ENCODE measurements at regions not wholly inside any gene's neighbourhood (a gene's known extent, or its start where the extent isn't known, plus 50 kb on each side); places are given as distances from the start of the nearest gene placed in this dataset.

- ChIA-PET POLR2A (no interaction called here), CTCF (no interaction called here)
- BruUV-seq (replicated peaks) = no TSS peak
- peaks cover 6% of the 10 kb centered on the region for H3K36me3 Mint-ChIP-seq (ENCODE audit: insufficient read depth, unreplicated experiment)
- H3K4me1 Mint-ChIP-seq (ENCODE audit: insufficient read depth, unreplicated experiment) = no peaks in the 10 kb centered on the region
- no peak overlapping the region for H3K4me3 Mint-ChIP-seq (ENCODE audit: unreplicated experiment)
- DNase-seq (ENCODE audit: unreplicated experiment) = no peak
- no peaks in the 10 kb centered on the region for H3K27me3 Mint-ChIP-seq (ENCODE audit: insufficient read depth, unreplicated experiment)
- intact Hi-C loops (cut with micrococcal nuclease) = no loop called here
- no peak for TF ChIP-seq CTCF (IDR thresholded peaks at IDR 0.05; ENCODE audit: unreplicated experiment)
- peaks cover under 1% of the 10 kb centered on the region for H3K9me3 Mint-ChIP-seq (ENCODE audit: unreplicated experiment)
- H3K27ac Mint-ChIP-seq (ENCODE audit: low read depth, unreplicated experiment) = no peak overlapping the region
Observed at GRCh38 chr6:74834967-74835366, 370.9 kb downstream of the COL12A1 start.

DNA sequence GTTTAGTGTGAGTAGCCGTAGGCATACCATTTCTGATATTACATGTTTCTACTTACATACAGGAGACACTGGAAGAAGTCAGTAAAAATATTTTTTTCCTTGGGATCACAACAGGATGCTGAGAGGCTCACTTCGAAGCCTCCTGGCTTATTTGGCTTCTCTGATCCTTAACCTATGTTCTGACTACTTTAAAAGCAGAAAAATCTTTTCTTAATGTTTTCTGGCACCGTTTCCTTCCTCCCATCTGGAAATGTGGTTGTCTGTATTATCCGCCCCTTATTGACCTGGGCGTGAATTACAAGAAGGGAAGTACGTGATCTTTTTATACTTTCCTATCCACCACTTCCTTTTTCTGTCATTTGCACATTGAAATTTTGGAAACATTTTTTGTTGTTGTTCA lies 379.6 kb downstream of the COL12A1 start:
- peaks cover 6% of the 10 kb centered on the region for H3K36me3 Mint-ChIP-seq (ENCODE audit: insufficient read depth, unreplicated experiment)
- H3K9me3 Mint-ChIP-seq (ENCODE audit: unreplicated experiment) = peaks cover 10% of the 10 kb centered on the region
- no peaks in the 10 kb centered on the region for H3K27me3 Mint-ChIP-seq (ENCODE audit: insufficient read depth, unreplicated experiment)
- DNase-seq (ENCODE audit: unreplicated experiment) = no peak
- H3K4me3 Mint-ChIP-seq (ENCODE audit: unreplicated experiment) = no peak overlapping the region
- H3K4me1 Mint-ChIP-seq (ENCODE audit: insufficient read depth, unreplicated experiment) = no peaks in the 10 kb centered on the region
- no peak overlapping the region for H3K27ac Mint-ChIP-seq (ENCODE audit: low read depth, unreplicated experiment)
- ChIA-PET CTCF (no interaction called here), POLR2A (no interaction called here)
- no peak for TF ChIP-seq CTCF (IDR thresholded peaks at IDR 0.05; ENCODE audit: unreplicated experiment)
- BruUV-seq (replicated peaks) = no TSS peak
- intact Hi-C loops (cut with micrococcal nuclease) = no loop called here

DNA sequence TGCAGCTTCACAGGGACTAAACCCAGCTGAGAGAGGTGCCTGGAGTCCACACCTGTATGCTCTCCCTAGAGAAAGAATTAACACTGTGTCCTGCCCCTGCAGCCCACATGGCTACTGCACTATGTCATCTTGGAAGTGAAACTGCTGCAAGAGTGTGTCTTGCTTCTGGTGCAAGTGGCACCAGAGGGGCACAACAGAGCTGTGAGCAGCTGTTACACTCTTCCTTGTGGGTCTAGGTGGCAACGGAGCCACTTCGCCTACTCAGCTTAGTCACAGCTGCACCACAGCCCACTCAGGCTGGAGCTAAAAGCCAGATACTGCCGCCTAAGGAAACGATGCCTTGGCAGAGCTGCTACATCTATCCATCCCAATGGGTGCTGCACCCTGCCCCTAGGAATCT lies 391.4 kb downstream of the COL12A1 start:
- H3K4me1 Mint-ChIP-seq (ENCODE audit: insufficient read depth, unreplicated experiment) = no peaks in the 10 kb centered on the region
- CTCF ChIA-PET = no interaction called here
- no peak for DNase-seq (ENCODE audit: unreplicated experiment)
- no peak for TF ChIP-seq CTCF (IDR thresholded peaks at IDR 0.05; ENCODE audit: unreplicated experiment)
- H3K27me3 Mint-ChIP-seq (ENCODE audit: insufficient read depth, unreplicated experiment) = no peaks in the 10 kb centered on the region
- no TSS peak for BruUV-seq (replicated peaks)
- H3K36me3 Mint-ChIP-seq (ENCODE audit: insufficient read depth, unreplicated experiment) = no peaks in the 10 kb centered on the region
- POLR2A ChIA-PET = no interaction called here
- H3K4me3 Mint-ChIP-seq (ENCODE audit: unreplicated experiment) = no peak overlapping the region
- peaks cover 23% of the 10 kb centered on the region for H3K9me3 Mint-ChIP-seq (ENCODE audit: unreplicated experiment)
- intact Hi-C loops (cut with micrococcal nuclease) = no loop called here
- no peak overlapping the region for H3K27ac Mint-ChIP-seq (ENCODE audit: low read depth, unreplicated experiment)

GRCh38 chr6:74807674-74808073 lies 398.2 kb downstream of the COL12A1 start:
- ChIA-PET POLR2A (no interaction called here), CTCF (no interaction called here)
- no peak for TF ChIP-seq CTCF (IDR thresholded peaks at IDR 0.05; ENCODE audit: unreplicated experiment)
- Mint-ChIP-seq H3K27ac (ENCODE audit: low read depth, unreplicated experiment) (no peak overlapping the region), H3K4me3 (ENCODE audit: unreplicated experiment) (no peak overlapping the region), H3K27me3 (ENCODE audit: insufficient read depth, unreplicated experiment) (no peaks in the 10 kb centered on the region), H3K36me3 (ENCODE audit: insufficient read depth, unreplicated experiment) (no peaks in the 10 kb centered on the region), H3K4me1 (ENCODE audit: insufficient read depth, unreplicated experiment) (peaks cover 10% of the 10 kb centered on the region), H3K9me3 (ENCODE audit: unreplicated experiment) (no peaks in the 10 kb centered on the region)
- no peak for DNase-seq (ENCODE audit: unreplicated experiment)
- no TSS peak for BruUV-seq (replicated peaks)
- intact Hi-C loops (cut with micrococcal nuclease) = no loop called here
